Sigmoid colon (tissue), 4 donors: ENCODE measurements at regions not wholly inside any gene's neighbourhood (a gene's known extent, or its start where the extent isn't known, plus 50 kb on each side); places are given as distances from the start of the nearest gene placed in this dataset.

Experiments used
- EP300 ChIP-seq, 4 donors: sonication (generic); formaldehyde crosslinking; IDR thresholded peaks; one replicate each; pipeline ENCODE4 v1.6.1; 2017; ENCODE audit warnings: antibody characterized with exemption in 4 of 4
- POLR2A ChIP-seq, 2 donors: fragments of 450-650 bp; IDR thresholded peaks; one replicate each; pipeline ENCODE4 v1.6.1; 2016; ENCODE audit warnings: antibody characterized with exemption in 2 of 2, mild to moderate bottlenecking in 2 of 2, moderate library complexity in 2 of 2
- POLR2AphosphoS5 ChIP-seq, 4 donors: sonication (generic); formaldehyde crosslinking; IDR thresholded peaks; one replicate each; pipeline ENCODE4 v1.6.1; 2017; ENCODE audit warnings: antibody characterized with exemption in 4 of 4
- TF ChIP-seq, protein P1 (sequence below), 4 experiments: fragments of 450-650 bp in 3 of 4; fragments of 200-600 bp in 1 of 4; IDR thresholded peaks; one replicate each; pipeline ENCODE4 v1.5.1; 2016 to 2019; ENCODE audit warnings: antibody characterized with exemption in 4 of 4, mild to moderate bottlenecking in 3 of 4, moderate library complexity in 2 of 4

GRCh38 chr4:120266602-120267001, 200.0 kb upstream of the MAD2L1 start:
- TF ChIP-seq, protein P1, sequence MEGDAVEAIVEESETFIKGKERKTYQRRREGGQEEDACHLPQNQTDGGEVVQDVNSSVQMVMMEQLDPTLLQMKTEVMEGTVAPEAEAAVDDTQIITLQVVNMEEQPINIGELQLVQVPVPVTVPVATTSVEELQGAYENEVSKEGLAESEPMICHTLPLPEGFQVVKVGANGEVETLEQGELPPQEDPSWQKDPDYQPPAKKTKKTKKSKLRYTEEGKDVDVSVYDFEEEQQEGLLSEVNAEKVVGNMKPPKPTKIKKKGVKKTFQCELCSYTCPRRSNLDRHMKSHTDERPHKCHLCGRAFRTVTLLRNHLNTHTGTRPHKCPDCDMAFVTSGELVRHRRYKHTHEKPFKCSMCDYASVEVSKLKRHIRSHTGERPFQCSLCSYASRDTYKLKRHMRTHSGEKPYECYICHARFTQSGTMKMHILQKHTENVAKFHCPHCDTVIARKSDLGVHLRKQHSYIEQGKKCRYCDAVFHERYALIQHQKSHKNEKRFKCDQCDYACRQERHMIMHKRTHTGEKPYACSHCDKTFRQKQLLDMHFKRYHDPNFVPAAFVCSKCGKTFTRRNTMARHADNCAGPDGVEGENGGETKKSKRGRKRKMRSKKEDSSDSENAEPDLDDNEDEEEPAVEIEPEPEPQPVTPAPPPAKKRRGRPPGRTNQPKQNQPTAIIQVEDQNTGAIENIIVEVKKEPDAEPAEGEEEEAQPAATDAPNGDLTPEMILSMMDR (IDR thresholded peaks at IDR 0.05): no peak
- TF ChIP-seq POLR2A (IDR thresholded peaks at IDR 0.05) (no peak), POLR2AphosphoS5 (IDR thresholded peaks at IDR 0.05) (no peak), EP300 (IDR thresholded peaks at IDR 0.05) (no peak)
